HCT116 (cell line): ENCODE measurements at regions not wholly inside any gene's neighbourhood (a gene's known extent, or its start where the extent isn't known, plus 50 kb on each side); places are given as distances from the start of the nearest gene placed in this dataset.

Source experiments
- CTCF ChIP-seq, 3 experiments: fragments of 200-600 bp in 1 of 3; sonication (generic) in 1 of 3; IDR thresholded peaks in 2 of 3; conservative IDR thresholded peaks in 1 of 3; 2 replicates each; pipeline ENCODE4 v1.5.1; 2012 to 2017; ENCODE audit warnings: low read depth in 2 of 3, low read length in 2 of 3, antibody characterized with exemption in 1 of 3, borderline replicate concordance in 1 of 3, control low read depth in 1 of 3, mild to moderate bottlenecking in 1 of 3, mixed read lengths in 1 of 3, mixed run types in 1 of 3, moderate library complexity in 1 of 3; ENCODE audit not compliant: insufficient read depth in 1 of 3
- EZH2 ChIP-seq: fragments of 200-600 bp; sonication (generic); IDR thresholded peaks from 2 replicates; pipeline ENCODE4 v1.6.1; 2017; ENCODE audit warnings: antibody characterized with exemption, mixed run types
- RAD21 ChIP-seq: IDR thresholded peaks from 2 replicates; pipeline ENCODE4 v1.6.1; 2012; ENCODE audit warnings: low read depth, mild to moderate bottlenecking
- TF ChIP-seq, protein P1 (sequence below): IDR thresholded peaks from 2 replicates; pipeline ENCODE4 v1.6.1; 2012; ENCODE audit warnings: low read depth

DNA sequence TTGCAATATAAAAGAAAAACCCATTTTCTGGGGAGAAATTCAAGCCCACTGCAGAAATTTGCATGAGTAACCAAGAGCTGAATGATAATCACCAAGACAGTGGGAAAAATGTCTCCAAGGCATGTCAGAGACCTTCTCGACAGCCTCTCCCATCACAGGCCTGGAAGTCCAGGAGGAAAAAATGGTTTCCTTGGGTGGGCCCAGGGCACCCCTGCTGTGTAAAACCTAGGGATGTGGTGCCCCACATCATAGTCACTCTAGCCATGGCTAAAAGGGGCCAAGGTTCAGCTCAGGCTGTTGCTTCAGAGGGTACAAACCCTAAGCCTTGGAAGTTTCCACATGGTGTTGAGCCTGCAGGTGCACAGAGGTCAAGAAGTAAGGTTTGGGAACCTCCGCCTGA, 108.4 kb downstream of the FAT4 start:
- TF ChIP-seq EZH2 = no peak
- TF ChIP-seq, protein P1, sequence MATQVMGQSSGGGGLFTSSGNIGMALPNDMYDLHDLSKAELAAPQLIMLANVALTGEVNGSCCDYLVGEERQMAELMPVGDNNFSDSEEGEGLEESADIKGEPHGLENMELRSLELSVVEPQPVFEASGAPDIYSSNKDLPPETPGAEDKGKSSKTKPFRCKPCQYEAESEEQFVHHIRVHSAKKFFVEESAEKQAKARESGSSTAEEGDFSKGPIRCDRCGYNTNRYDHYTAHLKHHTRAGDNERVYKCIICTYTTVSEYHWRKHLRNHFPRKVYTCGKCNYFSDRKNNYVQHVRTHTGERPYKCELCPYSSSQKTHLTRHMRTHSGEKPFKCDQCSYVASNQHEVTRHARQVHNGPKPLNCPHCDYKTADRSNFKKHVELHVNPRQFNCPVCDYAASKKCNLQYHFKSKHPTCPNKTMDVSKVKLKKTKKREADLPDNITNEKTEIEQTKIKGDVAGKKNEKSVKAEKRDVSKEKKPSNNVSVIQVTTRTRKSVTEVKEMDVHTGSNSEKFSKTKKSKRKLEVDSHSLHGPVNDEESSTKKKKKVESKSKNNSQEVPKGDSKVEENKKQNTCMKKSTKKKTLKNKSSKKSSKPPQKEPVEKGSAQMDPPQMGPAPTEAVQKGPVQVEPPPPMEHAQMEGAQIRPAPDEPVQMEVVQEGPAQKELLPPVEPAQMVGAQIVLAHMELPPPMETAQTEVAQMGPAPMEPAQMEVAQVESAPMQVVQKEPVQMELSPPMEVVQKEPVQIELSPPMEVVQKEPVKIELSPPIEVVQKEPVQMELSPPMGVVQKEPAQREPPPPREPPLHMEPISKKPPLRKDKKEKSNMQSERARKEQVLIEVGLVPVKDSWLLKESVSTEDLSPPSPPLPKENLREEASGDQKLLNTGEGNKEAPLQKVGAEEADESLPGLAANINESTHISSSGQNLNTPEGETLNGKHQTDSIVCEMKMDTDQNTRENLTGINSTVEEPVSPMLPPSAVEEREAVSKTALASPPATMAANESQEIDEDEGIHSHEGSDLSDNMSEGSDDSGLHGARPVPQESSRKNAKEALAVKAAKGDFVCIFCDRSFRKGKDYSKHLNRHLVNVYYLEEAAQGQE = no peak
- no peak for TF ChIP-seq RAD21
- no peak for TF ChIP-seq CTCF (IDR thresholded peaks at IDR 0.05 in 2 of 3, conservative IDR thresholded peaks at IDR 0.05 in 1 of 3; ENCODE audit: borderline replicate concordance in 1 of 3, insufficient read depth in 1 of 3, low read depth in 2 of 3, low read length in 2 of 3)
